ENCODE measurements at regions not wholly inside any gene's neighbourhood (a gene's known extent, or its start where the extent isn't known, plus 50 kb on each side); places are given as distances from the start of the nearest gene placed in this dataset.

DNA sequence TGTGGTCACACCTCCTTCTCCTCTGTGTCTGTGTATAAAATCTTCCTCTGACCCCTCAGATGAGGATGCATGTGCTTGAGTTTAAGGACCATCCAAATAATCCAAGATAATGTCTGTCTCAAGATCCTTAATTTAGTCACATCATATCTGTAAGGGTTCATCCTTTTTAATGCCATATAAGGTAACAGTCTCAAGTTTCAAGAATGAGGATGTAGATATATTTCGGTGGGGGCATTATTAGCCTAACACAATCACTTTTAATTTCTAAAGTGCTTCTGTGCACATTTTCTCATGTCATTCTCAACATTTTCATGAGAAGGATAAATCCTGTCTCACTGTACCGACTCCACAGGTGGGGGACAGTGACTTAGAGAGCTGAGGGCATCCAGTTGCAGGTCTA, 235.3 kb downstream of the BUB3 start:
- Histone ChIP-seq H3K4me1 (no peaks in the 10 kb centered on the region), H3K9me3 (peaks cover 0 to 24% of the 10 kb centered on the region in 2 donors), H3K27me3 (no peaks in the 10 kb centered on the region), H3K27ac (no peak overlapping the region), H3K36me3 (no peaks in the 10 kb centered on the region), H3K4me3 (no peak overlapping the region)
- TF ChIP-seq CTCF (IDR thresholded peaks at IDR 0.05): no peak
- intact Hi-C loops (cut with DNase I): no loop called here
- ATAC-seq (no peak), DNase-seq (no peak)

DNA sequence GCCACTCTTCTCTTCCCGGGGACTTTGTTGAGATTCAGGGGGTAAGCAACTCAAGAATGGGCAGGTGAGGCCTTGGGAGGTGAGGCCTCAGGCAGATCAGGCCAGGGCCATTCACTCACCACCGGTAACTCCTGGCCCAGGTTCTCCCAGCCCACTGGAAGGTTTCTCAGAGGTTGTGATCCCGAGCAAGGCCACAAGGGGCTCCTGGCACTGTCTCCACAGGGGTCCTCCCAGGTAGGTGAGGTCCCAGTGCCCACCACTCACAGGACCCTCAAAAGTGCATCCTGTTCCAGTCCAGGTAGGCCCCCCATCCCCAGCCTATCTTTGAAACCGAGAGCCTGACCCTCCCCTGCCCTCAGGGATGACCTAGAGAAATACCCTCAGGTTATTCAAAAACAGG, 236.1 kb downstream of the BUB3 start:
- DNase-seq (no peak), ATAC-seq (no peak)
- Histone ChIP-seq H3K4me1 (no peaks in the 10 kb centered on the region), H3K27me3 (no peaks in the 10 kb centered on the region), H3K27ac (no peak overlapping the region), H3K4me3 (no peak overlapping the region), H3K36me3 (no peaks in the 10 kb centered on the region), H3K9me3 (peaks cover 0 to 28% of the 10 kb centered on the region in 2 donors)
- no peak for TF ChIP-seq CTCF (IDR thresholded peaks at IDR 0.05)
- intact Hi-C loops (cut with DNase I): no loop called here

DNA sequence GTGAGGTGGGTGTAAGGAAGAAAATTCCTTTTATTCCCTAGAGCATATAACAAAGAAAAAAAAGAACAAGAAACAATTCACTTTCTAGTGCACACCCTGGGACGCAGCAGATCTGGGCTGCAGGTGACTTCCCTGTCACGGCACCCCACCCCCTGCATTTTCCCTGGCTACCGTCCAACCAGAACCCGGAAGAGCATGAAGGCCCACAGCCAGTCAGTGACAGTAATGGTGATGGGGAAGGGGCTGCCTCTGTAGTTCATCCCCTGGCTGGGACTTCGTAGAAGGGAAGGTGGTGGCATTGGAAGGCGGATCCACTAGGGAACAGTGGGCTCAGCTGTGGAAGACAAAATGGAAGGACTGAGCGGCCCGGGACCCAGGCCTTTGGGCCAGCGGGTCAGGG, 236.7 kb downstream of the BUB3 start:
- TF ChIP-seq CTCF (IDR thresholded peaks at IDR 0.05): no peak
- ATAC-seq: no peak
- intact Hi-C loops (cut with DNase I): no loop called here
- no peaks in the 10 kb centered on the region for H3K36me3 ChIP-seq
- H3K27me3 ChIP-seq: no peaks in the 10 kb centered on the region
- H3K9me3 ChIP-seq: peaks cover 0 to 28% of the 10 kb centered on the region in 2 donors
- H3K4me3 ChIP-seq: no peak overlapping the region
- no peaks in the 10 kb centered on the region for H3K4me1 ChIP-seq
- DNase-seq: no peak
- no peak overlapping the region for H3K27ac ChIP-seq

- H3K4me1 ChIP-seq: no peaks in the 10 kb centered on the region
Measured at GRCh38 chr10:123391275-123392028, 237.2 kb downstream of the BUB3 start.

More at GRCh38 chr10:123391275-123392028, 237.2 kb downstream of the BUB3 start:
- TF ChIP-seq CTCF (IDR thresholded peaks at IDR 0.05): no peak
- Histone ChIP-seq H3K27ac (no peak overlapping the region), H3K27me3 (no peaks in the 10 kb centered on the region), H3K9me3 (peaks cover 0 to 23% of the 10 kb centered on the region in 2 donors), H3K36me3 (no peaks in the 10 kb centered on the region), H3K4me3 (no peak overlapping the region)
- intact Hi-C loops (cut with DNase I): no loop called here
- no peak for ATAC-seq
- no peak for DNase-seq

All from left lung (tissue), 4 donors.